Stimulated activated CD4-positive, alpha-beta T cell treated with anti-CD3 and anti-CD28 coated beads, Interleukin-12 subunit alpha, Interleukin-12 subunit beta, amount 100 ng/mL, for 48 hours (primary cell): ENCODE measurements at regions not wholly inside any gene's neighbourhood (a gene's known extent, or its start where the extent isn't known, plus 50 kb on each side); places are given as distances from the start of the nearest gene placed in this dataset.

Source experiments
- DNase-seq, 3 donors: peaks; one replicate each; pipeline ENCODE4 v3.0.0-alpha.2; 2020; ENCODE audit warnings: low read depth in 2 of 3, low spot score in 1 of 3

DNA sequence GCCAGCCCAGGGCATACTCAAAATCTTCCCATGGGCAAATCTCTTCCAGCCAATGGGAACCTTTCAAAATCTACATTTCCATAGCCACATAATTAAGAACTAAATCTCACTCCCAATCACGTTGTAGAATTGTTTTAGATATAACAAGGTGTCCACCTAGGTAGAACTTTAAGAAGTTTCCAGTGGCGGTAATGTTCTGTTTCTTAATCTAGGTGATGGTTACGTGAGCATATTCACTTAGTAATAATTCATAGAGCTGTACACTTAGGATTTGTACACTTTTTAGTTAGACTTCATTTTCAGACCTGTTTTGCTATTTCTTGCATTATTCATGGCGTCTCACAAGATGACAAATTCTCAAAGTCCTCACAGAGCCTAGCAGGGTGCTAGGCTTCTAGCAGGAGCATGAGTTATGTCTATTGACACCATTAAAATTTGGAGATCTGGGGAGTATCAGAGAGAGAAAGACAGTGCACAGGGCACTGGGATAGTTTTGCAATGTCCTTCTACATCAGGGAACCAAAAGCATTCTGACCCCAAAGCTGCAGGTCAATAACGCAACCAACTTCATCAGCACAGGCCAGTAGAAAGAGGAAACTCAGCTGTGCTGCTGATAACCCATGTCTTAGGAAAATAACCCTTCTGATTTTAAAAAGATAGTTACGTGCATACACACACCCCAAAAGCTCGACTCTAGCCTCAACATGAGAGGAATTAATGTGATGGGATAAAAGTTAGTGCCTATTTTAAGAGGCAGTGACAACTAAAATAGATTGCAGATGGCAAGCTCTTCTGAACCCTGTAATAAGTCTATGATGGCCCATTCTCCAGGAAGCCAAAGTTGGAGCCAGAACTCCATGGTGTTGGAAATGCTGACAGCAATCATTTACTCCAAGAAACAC lies 518.1 kb upstream of the JARID2 start:
- no peak for DNase-seq

DNA sequence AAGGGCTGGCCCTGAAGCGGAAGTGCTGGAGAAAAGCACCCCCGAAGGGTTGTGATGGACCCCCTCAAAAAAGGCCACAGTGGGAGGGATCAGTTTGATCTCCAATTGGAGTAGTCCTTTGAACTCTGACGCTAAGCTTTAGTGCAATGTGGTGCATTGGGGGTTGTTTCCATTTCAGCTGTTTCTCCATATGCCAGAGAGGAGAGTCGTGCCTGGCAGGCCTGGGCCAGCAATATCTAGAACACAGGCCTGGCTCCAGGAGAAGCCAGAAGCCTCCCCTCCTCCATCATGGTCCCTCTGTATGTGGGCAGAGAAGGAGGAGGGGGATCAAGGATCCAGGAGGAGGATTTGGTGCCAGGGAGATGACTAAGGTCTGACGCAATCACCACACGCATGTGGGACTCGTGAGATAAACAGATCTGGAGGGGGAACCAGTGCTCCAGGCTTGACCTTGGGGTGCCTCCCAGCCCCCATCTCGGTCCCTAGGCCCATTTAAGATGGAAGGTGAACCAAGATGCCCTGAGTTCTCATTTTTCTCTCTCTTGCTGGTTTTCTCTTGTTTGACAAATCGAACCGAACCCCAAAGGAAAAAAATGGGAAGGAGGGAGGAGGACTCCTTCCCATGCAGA lies 517.4 kb upstream of the JARID2 start:
- no peak for DNase-seq

DNA sequence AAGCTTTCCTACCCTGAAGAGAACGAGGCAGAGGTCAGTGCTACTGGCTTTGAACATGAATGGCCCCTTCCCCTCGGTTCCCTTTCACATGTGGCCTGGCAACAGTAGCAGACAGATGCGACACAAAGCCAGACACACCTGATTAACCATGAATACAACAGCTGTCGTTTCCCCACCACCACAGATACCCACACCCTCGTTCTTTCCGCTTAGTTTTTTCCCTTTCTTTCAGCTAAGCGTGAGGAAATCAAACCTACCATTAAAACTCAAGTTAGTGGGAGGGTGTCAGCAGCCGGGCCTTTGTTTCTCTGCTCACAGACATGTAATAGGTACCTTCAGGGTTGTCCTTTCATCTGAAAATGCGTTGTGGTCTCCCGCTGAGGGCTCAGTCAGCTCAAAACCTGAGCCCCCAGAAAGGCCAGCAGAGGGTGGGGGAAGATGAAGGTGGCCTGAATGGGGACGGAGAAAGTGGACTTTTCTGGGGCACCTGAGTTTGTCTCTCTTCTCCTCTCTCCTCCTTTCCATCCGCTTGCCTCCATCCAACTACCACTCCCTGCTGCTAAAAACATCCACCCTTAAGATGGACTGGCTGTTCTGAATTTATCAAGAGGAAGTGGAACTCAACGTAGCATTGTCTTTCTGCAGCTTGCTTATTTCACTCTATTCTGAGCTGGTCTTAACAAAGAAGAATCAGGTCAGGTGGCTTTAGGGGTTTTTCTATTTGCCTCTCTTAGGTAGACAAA lies 516.6 kb upstream of the JARID2 start:
- DNase-seq, result no peak

DNA sequence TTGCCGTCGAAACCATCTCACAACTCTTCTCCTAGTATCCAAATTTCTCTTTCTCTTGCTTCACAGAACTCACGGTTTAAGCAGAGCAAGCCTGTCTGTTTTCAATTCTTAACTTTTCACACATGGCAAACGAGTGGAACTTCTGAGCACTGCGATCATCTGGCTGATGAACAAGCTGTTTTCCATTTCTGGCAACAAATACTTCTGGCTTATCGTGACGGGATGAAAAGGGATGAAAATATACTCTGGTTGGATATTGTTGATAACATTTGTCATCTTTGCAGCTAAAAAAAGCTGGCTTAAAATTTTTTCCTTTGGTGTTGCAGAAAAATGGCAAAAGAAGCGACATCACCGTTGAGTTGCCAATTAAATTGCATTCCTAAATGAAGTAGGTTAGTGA lies 515.2 kb upstream of the JARID2 start:
- no peak for DNase-seq

DNA sequence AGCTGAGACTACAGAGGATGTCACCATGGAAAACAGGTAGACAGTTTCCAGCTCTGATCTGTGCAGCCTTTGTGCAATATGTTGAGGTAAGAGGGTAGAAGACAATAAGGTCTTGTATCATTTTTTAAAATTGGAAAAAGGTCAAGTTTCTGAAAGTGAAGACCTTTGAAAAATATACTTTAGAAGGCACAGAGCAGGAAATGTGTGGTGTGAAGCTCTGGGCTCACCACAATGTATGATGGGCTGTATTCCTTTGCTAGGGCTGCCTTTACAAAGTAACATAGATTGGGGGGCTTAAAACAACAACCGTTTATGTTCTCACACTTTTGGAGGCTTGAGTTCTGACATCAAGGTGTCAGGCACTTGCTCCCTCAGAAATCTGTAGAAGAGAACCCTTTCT lies 514.3 kb upstream of the JARID2 start:
- DNase-seq, result no peak

DNA sequence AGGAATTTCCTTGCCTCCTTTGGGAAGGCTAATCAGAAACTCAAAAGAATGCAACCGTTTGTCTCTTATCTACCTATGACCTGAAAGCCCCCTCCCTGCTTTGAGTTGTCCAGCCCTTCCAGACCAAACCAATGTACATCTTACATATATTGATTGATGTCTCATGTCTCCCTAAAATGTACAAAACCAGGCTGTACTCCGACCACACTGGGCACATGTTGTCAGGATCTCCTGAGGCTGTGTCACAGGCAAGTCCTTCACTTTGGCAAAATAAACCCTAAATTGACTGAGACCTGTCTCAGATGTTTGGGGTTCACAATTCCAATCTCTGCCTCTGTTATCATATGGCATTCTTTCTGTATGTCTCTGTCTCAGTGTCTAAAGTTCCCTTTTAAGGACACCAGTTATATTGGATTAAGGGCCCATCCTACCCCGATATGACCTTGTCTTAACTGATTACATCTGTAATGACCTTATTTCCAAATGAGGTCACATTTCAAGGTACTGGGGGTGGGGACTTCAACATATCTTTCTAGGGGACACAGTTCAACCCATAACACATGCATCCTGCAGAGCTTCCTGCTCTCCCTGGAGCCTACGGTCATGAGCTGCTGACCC lies 513.5 kb upstream of the JARID2 start:
- DNase-seq, result no peak

DNA sequence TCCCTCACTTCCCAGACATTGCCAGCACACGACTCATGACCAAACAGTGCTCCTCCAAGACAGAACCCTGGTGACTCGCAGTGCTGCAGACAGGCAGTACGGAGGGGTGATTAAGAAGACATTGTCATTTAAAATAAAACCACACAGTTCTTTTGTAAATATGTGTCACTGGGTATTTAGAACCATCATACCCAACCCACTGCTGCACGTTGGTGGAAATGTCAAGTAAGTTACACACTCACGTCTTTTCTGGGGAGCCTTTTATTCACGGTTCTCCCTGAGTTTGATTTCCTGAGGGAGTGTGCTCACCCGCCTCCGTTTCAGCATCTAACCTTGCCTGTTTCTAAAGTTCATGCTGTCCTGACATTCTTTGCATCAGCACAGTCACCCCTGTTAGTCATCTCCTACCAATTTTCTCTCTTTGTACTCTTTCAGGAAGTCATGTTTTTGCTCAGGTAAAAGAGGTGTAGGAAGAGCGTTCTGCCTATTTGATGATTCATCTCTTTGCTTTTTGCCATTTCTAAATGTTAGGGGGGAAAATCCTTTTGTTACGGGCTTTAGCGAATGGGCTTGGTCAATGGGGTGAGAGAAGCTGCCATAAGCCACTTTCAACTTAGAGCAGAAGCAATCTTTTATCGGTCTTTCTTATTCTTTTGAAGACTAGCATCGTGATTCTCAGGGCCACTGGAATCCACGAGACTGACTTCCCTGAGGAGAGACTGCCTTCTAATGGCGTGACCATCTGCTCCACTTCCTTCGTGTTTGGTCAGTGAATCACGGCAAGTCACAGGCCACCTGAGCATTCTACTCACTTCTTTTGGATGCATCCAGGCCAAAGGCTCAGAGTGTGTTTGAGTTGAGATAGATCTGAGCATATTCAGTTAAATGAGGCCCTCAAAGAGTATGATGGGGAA lies 512.8 kb upstream of the JARID2 start:
- DNase-seq, result peak in 2 of 3 donors; percentile 61 to 62

DNA sequence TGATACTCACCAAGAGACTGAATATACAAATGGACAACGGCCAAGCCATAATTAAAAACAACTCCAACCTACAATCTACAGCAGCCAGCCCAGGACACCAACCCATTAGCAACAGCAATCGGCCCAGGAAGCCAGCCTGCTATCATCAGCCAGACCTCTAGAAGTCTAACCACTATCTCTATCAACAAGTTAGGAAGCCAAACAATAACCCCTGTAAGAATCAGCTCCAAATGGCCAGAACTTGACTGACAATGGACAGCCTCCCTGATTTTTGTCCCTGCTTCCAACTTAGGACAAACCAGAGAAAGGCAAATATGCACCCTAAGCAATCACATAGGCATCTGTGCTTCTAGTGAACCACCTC lies 511.8 kb upstream of the JARID2 start:
- no peak for DNase-seq

DNA sequence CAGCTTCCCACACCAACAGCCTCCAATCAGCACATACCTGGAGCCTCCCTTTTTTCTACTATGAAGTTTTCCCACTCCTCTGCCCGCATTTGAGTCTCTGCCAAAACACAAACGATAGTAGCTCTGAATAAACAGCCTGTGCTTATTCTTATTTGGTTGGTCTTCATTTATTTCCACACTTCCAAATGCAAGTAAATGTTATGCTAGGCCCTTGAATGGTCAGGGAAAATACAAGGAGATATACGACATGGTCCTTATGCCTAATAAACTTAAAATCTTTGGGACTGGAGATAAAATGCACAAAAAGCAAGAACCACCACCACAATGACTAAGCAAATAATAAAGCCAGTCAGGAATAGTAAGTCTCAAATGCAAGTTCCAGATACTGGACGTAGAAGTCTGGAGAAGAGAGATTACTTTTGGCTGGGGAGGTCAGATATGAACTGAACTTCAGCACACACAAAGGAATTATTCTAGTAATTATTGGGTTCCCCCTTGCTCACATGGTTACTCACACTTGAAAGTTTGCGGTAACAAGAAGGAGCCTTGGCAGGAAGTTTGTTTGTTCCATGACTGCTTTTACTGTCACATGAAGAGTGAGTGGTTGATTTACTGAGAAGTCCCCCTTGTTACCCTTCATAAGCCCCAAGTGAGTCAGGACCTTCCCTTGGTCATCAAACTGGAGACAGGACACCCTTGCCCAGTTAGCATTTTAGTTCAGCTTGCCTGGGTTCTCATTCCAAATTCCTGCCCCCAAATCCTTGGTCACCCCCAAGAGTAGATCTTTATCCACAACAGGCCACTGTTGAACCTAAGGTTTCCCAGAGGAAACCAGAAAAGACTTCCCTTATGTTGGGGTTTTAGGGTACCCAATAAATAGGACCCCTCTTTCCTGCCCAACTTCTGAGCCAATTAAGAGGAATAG lies 511.2 kb upstream of the JARID2 start:
- DNase-seq, result peak in 1 of 3 donors; percentile 55

DNA sequence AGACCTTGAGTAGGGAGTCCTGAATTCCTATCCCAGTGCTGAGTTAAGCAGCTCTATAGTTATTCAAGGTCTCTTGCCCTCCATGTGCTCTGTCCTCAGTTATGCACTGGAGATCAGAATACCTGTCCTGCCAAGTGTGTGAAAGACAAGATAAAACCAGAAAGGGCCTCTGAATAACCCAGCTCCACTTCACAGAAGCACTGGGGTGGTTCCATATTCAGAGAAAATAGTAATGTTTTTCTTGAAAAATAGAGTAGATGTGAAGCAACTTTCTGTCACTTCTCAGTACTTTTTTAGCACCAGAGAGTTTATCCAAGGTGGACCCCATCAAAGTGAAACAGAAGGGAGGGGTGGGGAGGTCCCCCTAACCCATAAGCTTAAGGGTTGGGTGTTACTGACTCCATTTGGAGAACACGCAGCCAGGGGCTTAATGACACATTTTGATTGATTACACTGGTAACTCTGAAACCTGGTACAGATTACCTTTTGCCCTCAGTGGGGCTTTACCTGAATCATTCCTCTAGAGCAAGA lies 509.8 kb upstream of the JARID2 start:
- peak in 2 of 3 donors; percentile 45 to 54 for DNase-seq

DNA sequence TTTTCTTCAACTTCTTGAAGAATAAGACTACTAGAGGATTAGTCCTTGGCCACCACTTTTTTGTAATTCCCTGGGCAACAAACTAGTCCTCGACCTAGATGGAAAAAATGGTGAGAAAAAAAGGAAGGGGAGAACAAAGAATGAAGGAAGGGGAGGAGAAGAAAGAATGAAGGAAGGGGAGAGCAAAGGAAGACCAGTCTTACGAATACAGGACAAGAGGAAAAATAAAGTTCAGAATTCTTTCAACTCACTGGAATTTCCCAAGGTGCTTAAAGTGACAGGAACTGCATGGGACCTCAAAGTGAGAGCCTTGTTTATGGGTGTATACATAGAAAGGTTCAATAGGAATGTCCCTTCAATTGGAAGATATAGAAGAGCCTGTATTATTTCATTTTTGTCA lies 509.3 kb upstream of the JARID2 start:
- no peak for DNase-seq

DNA sequence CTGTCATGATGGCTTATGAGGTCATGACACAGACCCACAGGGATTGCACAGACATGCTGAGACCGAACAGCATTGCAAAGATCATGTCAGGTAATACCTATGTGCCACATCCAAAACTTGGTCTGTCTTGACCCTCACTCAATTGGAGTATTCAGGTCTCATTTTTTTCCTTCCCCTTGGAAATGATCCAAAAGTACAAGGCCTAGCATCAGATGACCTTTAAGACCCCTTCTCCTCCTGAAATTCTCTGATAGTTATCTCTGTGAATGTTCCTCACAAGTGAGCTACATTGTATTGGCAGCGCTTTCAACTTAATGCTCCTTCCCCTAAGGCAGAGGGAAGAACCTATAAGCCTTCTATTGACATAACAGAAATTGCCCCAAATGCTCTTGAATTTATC lies 507.4 kb upstream of the JARID2 start:
- no peak for DNase-seq

DNA sequence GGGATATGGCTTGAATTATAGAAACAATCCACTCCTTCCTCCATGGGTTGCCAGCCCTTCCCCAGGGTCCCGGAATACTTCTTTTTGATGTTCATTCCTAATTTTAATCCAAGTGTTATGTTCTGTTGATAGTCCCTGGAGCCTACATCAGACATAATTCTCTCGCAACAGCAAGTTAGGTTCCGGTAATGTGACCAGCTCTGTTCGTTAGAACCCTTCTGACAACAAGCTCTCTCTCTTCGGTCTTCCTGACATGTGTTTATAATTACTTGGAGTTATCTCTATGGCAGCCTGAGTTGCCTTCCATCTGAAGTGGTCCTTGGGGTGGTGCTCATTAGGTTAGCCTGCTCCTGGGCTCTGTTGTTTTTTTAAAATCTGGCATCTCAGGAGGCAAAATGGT lies 506.9 kb upstream of the JARID2 start:
- no peak for DNase-seq

DNA sequence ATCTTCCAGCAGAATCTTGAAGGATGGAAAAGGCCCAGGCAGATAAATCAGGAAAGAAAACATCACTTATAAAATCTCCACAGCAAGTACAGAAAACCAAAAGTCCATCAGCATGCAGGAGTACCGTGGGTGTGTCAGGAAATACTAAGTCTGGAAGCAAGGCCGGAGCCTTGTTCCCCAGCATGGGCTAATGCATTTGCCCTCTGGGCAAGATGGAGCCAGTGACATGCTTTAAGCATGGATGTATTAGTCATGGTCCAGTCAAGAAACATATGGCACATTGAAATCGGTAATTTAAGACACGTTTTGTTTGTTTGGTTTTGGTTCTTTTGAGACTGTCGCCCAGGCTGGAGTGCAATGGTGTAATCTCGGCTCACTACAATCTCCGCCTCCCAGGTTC lies 506.0 kb upstream of the JARID2 start:
- DNase-seq, result no peak

DNA sequence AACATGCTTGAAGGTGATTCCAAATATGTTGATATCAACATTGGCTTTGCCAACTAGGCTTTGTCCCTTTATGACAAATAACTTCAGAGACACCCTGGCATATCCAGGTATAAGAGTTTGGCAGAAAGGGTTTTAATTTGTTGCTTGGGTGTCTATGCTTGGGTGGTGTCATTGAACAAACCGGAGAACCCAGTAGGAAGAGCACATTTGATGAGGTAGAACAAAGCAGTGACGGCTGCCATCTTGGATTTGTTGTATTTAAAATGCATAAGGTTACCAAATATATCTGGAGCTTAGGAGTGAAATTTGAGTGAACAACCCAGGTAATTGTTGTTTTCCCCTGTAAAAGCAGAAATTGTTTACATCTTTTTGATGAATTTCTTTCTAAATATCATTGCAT lies 503.7 kb upstream of the JARID2 start:
- DNase-seq, result no peak

DNA sequence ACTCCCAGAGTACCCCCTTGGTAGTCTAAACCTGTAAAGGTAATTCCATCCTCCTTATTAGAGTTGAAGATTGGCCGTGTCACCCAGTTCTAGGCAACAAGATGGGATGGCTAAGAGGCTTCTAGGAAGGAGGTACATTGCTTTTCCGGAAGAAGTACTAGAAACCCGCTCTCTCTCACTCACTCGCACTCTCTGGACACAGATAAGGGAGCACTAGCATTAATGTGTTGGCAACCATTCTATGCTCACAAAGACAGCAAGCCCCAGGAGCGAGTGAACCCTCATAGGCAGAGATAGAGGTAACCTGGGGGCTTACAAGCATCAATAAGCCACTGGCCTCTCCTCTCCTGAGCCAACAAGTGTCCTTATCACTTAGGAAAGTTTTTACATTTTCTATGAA lies 503.2 kb upstream of the JARID2 start:
- DNase-seq, result no peak

DNA sequence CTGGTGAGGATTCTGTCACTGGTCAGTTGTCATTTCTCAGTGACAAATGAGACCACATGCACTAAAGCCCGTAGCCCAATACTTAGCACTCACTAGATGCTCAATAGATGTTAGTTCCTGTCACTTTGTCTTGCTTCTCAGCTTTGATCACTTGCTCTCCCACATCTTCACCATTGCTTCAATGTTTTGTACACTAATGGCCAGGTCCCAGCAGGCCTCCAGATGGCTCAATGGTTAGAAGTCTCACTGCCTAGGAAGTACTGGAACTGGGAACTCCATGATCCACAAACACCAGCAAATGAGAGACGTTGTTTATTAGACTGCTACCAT lies 502.8 kb upstream of the JARID2 start:
- DNase-seq, result no peak

DNA sequence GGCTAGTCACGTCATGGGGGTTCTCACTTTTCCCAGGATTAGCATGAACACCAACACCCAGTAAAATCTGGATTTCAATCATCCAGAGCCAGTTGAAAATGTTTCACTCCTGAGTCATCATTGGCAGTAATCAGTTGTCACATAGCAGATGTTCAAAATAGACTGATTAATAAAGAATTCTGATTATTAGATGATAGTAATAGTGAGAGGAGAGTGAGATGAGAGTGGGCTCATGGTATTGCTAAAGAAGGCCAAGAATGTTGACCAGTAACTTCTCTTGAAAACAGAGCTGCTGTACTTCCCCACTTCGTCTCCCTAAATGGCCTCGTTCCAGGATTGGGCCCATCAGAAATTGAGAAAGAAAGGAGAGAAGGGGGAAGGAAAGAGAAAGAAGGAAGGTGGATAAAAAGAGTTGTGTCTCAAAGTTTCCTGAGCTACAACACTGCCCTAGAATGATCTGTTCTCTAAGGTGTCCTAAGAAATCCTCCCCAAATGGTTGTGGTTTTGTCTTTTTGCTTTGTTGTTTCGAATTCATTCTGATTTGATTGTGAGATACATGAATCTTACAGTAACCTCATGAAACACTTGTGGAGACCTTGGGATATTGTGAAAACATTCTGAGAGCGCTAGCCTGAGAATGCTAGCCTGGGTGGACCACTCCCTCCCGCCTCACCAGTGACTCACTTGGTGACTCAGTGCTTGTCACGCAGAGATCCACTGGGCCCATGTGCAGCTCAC lies 502.2 kb upstream of the JARID2 start:
- peak; percentile 82 to 88 (median 85) for DNase-seq

DNA sequence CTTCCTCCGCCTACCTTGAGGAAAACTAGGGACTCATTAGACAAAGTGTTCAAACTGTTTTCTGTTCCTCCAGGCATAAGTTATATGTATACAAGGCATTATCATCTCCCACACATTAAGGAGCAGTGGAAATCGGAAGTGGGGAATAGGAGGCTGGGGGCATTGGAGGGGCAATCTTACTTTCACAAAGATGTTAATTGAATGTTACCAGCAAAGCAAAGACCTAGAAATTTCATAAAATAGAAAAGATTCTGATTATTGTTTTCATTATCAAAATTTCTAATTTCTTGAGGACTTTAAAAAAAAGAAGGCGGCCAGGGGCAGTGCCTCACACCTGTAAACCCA lies 501.7 kb upstream of the JARID2 start:
- no peak for DNase-seq
